ENCODE measurements at regions not wholly inside any gene's neighbourhood (a gene's known extent, or its start where the extent isn't known, plus 50 kb on each side); places are given as distances from the start of the nearest gene placed in this dataset.

- Mint-ChIP-seq H3K4me3 (no peak overlapping the region), H3K36me3 (ENCODE audit: low read depth) (no peaks in the 10 kb centered on the region), H3K27me3 (ENCODE audit: low read depth) (peaks cover 21% of the 10 kb centered on the region), H3K9me3 (peaks cover 3% of the 10 kb centered on the region), H3K27ac (no peak overlapping the region), H3K4me1 (peaks cover 3% of the 10 kb centered on the region)
- no peak for TF ChIP-seq CTCF (IDR thresholded peaks at IDR 0.05; ENCODE audit: unreplicated experiment in 3 of 3)
Measured at GRCh38 chr10:128222332-128222849, 96.2 kb upstream of the MKI67 start.

- H3K9me3 Mint-ChIP-seq = peaks cover 2% of the 10 kb centered on the region
- no peak overlapping the region for H3K4me3 Mint-ChIP-seq
- H3K4me1 Mint-ChIP-seq = no peaks in the 10 kb centered on the region
- H3K27me3 Mint-ChIP-seq (ENCODE audit: low read depth) = peaks cover 7% of the 10 kb centered on the region
- no peak for TF ChIP-seq CTCF (IDR thresholded peaks at IDR 0.05; ENCODE audit: unreplicated experiment in 3 of 3)
- no peaks in the 10 kb centered on the region for H3K36me3 Mint-ChIP-seq (ENCODE audit: low read depth)
- no peak overlapping the region for H3K27ac Mint-ChIP-seq
Measured at GRCh38 chr10:128230401-128230800, 104.2 kb upstream of the MKI67 start.

- peaks cover 4% of the 10 kb centered on the region for H3K27me3 Mint-ChIP-seq (ENCODE audit: low read depth)
- no peak overlapping the region for H3K27ac Mint-ChIP-seq
- no peak overlapping the region for H3K4me3 Mint-ChIP-seq
- H3K4me1 Mint-ChIP-seq = no peaks in the 10 kb centered on the region
- TF ChIP-seq CTCF (IDR thresholded peaks at IDR 0.05; ENCODE audit: unreplicated experiment in 3 of 3) = no peak
- peaks cover 2% of the 10 kb centered on the region for H3K9me3 Mint-ChIP-seq
- H3K36me3 Mint-ChIP-seq (ENCODE audit: low read depth) = no peaks in the 10 kb centered on the region
Measured at GRCh38 chr10:128233422-128233821, 107.2 kb upstream of the MKI67 start.

GRCh38 chr10:128237710-128238109, 111.5 kb upstream of the MKI67 start:
- Mint-ChIP-seq H3K36me3 (ENCODE audit: low read depth) (no peaks in the 10 kb centered on the region), H3K9me3 (peaks cover 2% of the 10 kb centered on the region), H3K4me1 (no peaks in the 10 kb centered on the region), H3K27me3 (ENCODE audit: low read depth) (peaks cover 9% of the 10 kb centered on the region), H3K27ac (no peak overlapping the region), H3K4me3 (no peak overlapping the region)
- no peak for TF ChIP-seq CTCF (IDR thresholded peaks at IDR 0.05; ENCODE audit: unreplicated experiment in 3 of 3)

- TF ChIP-seq CTCF (IDR thresholded peaks at IDR 0.05; ENCODE audit: unreplicated experiment in 3 of 3) = no peak
- H3K36me3 Mint-ChIP-seq (ENCODE audit: low read depth) = no peaks in the 10 kb centered on the region
Measured at GRCh38 chr10:128241023-128241422, 114.8 kb upstream of the MKI67 start.

GRCh38 chr10:128242641-128243040, 116.4 kb upstream of the MKI67 start:
- H3K27ac Mint-ChIP-seq = no peak overlapping the region
- no peaks in the 10 kb centered on the region for H3K9me3 Mint-ChIP-seq
- TF ChIP-seq CTCF (IDR thresholded peaks at IDR 0.05; ENCODE audit: unreplicated experiment in 3 of 3) = no peak
- peaks cover 5% of the 10 kb centered on the region for H3K27me3 Mint-ChIP-seq (ENCODE audit: low read depth)
- H3K36me3 Mint-ChIP-seq (ENCODE audit: low read depth) = no peaks in the 10 kb centered on the region
- H3K4me1 Mint-ChIP-seq = no peaks in the 10 kb centered on the region
- no peak overlapping the region for H3K4me3 Mint-ChIP-seq

More at GRCh38 chr10:128241023-128241422, 114.8 kb upstream of the MKI67 start:
- Mint-ChIP-seq H3K27me3 (ENCODE audit: low read depth) (peaks cover 5% of the 10 kb centered on the region), H3K4me1 (no peaks in the 10 kb centered on the region), H3K27ac (no peak overlapping the region), H3K9me3 (no peaks in the 10 kb centered on the region), H3K4me3 (no peak overlapping the region)
